ENCODE measurements at regions not wholly inside any gene's neighbourhood (a gene's known extent, or its start where the extent isn't known, plus 50 kb on each side); places are given as distances from the start of the nearest gene placed in this dataset.
A peak's percentile ranks its signal among the peaks of the same experiment; 100 is the strongest.

DNA sequence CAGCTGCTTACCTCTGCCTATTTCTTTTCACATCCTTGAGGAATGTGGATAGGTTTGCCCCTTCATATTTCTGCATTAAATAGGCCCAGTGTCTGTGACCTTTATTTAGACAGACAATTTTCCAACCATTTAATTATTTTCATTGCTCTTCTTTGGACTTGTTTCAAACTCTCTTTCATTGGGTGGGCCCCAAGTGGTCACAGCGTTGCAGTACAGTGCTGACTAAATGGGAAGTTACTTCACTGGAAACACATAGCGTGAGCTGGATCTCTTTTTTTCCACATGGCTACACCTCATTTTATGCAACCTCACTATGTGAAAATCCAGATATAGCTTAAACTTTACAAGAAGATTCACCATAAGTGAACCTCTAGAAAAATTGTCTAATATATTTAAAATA is 438.9 kb downstream of the ADAMTS20 start:
- TF ChIP-seq, protein P1, sequence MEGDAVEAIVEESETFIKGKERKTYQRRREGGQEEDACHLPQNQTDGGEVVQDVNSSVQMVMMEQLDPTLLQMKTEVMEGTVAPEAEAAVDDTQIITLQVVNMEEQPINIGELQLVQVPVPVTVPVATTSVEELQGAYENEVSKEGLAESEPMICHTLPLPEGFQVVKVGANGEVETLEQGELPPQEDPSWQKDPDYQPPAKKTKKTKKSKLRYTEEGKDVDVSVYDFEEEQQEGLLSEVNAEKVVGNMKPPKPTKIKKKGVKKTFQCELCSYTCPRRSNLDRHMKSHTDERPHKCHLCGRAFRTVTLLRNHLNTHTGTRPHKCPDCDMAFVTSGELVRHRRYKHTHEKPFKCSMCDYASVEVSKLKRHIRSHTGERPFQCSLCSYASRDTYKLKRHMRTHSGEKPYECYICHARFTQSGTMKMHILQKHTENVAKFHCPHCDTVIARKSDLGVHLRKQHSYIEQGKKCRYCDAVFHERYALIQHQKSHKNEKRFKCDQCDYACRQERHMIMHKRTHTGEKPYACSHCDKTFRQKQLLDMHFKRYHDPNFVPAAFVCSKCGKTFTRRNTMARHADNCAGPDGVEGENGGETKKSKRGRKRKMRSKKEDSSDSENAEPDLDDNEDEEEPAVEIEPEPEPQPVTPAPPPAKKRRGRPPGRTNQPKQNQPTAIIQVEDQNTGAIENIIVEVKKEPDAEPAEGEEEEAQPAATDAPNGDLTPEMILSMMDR (IDR thresholded peaks at IDR 0.05) = peak in 1 of 5 experiments; percentile 11
- no peak for TF ChIP-seq POLR2A (IDR thresholded peaks at IDR 0.05)

All from tibial nerve (tissue), 3 donors.